ENCODE measurements at regions not wholly inside any gene's neighbourhood (a gene's known extent, or its start where the extent isn't known, plus 50 kb on each side); places are given as distances from the start of the nearest gene placed in this dataset.

DNA sequence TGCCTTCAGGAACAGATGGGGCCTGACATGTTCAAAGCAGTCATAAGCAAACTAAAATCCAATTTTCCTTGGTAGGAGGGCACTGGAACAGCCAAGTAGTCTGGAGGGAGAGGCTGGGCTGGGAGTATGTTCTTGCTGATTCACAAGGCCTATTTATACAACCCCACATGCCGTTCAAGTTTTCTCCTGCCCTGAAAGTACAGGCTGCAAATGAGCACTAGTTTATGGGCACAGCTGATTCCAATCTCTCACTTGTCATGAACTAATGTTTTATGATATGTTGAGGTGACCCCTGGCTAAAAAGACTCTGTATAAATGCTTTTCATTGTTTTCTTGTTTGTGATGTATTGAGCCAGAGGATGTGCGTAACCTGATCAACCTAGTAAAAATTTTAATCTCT lies 183.4 kb upstream of the SRD5A2 start (continued):
- TF ChIP-seq, protein P1, sequence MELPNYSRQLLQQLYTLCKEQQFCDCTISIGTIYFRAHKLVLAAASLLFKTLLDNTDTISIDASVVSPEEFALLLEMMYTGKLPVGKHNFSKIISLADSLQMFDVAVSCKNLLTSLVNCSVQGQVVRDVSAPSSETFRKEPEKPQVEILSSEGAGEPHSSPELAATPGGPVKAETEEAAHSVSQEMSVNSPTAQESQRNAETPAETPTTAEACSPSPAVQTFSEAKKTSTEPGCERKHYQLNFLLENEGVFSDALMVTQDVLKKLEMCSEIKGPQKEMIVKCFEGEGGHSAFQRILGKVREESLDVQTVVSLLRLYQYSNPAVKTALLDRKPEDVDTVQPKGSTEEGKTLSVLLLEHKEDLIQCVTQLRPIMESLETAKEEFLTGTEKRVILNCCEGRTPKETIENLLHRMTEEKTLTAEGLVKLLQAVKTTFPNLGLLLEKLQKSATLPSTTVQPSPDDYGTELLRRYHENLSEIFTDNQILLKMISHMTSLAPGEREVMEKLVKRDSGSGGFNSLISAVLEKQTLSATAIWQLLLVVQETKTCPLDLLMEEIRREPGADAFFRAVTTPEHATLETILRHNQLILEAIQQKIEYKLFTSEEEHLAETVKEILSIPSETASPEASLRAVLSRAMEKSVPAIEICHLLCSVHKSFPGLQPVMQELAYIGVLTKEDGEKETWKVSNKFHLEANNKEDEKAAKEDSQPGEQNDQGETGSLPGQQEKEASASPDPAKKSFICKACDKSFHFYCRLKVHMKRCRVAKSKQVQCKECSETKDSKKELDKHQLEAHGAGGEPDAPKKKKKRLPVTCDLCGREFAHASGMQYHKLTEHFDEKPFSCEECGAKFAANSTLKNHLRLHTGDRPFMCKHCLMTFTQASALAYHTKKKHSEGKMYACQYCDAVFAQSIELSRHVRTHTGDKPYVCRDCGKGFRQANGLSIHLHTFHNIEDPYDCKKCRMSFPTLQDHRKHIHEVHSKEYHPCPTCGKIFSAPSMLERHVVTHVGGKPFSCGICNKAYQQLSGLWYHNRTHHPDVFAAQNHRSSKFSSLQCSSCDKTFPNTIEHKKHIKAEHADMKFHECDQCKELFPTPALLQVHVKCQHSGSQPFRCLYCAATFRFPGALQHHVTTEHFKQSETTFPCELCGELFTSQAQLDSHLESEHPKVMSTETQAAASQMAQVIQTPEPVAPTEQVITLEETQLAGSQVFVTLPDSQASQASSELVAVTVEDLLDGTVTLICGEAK (IDR thresholded peaks at IDR 0.05; ENCODE audit: borderline replicate concordance), result no peak
- no peak for TF ChIP-seq EGR1 (IDR thresholded peaks at IDR 0.05; ENCODE audit: borderline replicate concordance in 1 of 2, low read depth in 2 of 2, low read length in 2 of 2)
- TF ChIP-seq, protein P2, sequence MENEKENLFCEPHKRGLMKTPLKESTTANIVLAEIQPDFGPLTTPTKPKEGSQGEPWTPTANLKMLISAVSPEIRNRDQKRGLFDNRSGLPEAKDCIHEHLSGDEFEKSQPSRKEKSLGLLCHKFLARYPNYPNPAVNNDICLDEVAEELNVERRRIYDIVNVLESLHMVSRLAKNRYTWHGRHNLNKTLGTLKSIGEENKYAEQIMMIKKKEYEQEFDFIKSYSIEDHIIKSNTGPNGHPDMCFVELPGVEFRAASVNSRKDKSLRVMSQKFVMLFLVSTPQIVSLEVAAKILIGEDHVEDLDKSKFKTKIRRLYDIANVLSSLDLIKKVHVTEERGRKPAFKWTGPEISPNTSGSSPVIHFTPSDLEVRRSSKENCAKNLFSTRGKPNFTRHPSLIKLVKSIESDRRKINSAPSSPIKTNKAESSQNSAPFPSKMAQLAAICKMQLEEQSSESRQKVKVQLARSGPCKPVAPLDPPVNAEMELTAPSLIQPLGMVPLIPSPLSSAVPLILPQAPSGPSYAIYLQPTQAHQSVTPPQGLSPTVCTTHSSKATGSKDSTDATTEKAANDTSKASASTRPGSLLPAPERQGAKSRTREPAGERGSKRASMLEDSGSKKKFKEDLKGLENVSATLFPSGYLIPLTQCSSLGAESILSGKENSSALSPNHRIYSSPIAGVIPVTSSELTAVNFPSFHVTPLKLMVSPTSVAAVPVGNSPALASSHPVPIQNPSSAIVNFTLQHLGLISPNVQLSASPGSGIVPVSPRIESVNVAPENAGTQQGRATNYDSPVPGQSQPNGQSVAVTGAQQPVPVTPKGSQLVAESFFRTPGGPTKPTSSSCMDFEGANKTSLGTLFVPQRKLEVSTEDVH (IDR thresholded peaks at IDR 0.05; ENCODE audit: low read depth, partially characterized antibody), result no peak
- no peak for TF ChIP-seq EP300 (IDR thresholded peaks at IDR 0.05; ENCODE audit: borderline replicate concordance in 1 of 2, control insufficient read depth in 1 of 2, low read depth in 2 of 2, low read length in 2 of 2)
- TF ChIP-seq SUZ12 (IDR thresholded peaks at IDR 0.05; ENCODE audit: unreplicated experiment), result no peak
- TF ChIP-seq ZZZ3 (IDR thresholded peaks at IDR 0.05; ENCODE audit: control insufficient read depth, insufficient read length, low read depth), result no peak
- TF ChIP-seq KDM1A (IDR thresholded peaks at IDR 0.05; ENCODE audit: borderline replicate concordance), result no peak

All from GM12878 (cell line).